Dendritic cell treated with granulocyte-macrophage colony-stimulating factor and Interleukin-4, amounts not matched to agents 40 ng/mL and 50 ng/mL, for 4 days (primary cell): ENCODE measurements at regions not wholly inside any gene's neighbourhood (a gene's known extent, or its start where the extent isn't known, plus 50 kb on each side); places are given as distances from the start of the nearest gene placed in this dataset.

Source experiments
- H3K27ac Mint-ChIP-seq: one replicate; pipeline ENCODE4 v1.8.0; 2022; ENCODE audit warnings: mild to moderate bottlenecking, mixed read lengths
- H3K27me3 Mint-ChIP-seq: one replicate; pipeline ENCODE4 v1.8.0; 2022; ENCODE audit warnings: mild to moderate bottlenecking, mixed read lengths
- H3K36me3 Mint-ChIP-seq: one replicate; pipeline ENCODE4 v1.8.0; 2022; ENCODE audit warnings: low read depth, mixed read lengths
- H3K4me1 Mint-ChIP-seq: one replicate; pipeline ENCODE4 v1.8.0; 2022; ENCODE audit warnings: low read depth, mixed read lengths
- H3K4me3 Mint-ChIP-seq: one replicate; pipeline ENCODE4 v1.8.0; 2022; ENCODE audit warnings: mild to moderate bottlenecking, moderate library complexity, mixed read lengths
- H3K9me3 Mint-ChIP-seq: one replicate; pipeline ENCODE4 v1.8.0; 2022; ENCODE audit warnings: mixed read lengths
- intact Hi-C: fragments of 100-400 bp; cut with micrococcal nuclease; formaldehyde crosslinking; loops from one replicate; pipeline ENCODE4 v1.15.0; 2022

- Mint-ChIP-seq H3K4me3 (no peak overlapping the region), H3K27me3 (peaks cover 22% of the 10 kb centered on the region), H3K4me1 (peaks cover 23% of the 10 kb centered on the region), H3K9me3 (peaks cover 16% of the 10 kb centered on the region), H3K36me3 (no peaks in the 10 kb centered on the region), H3K27ac (no peak overlapping the region)
- intact Hi-C loops, result no loop called here
Observed at GRCh38 chr10:78889536-78890063, 179.2 kb upstream of the ZMIZ1 start.

- H3K9me3 Mint-ChIP-seq, result peaks cover 11% of the 10 kb centered on the region
- H3K4me3 Mint-ChIP-seq, result no peak overlapping the region
- no peaks in the 10 kb centered on the region for H3K36me3 Mint-ChIP-seq
- peaks cover 25% of the 10 kb centered on the region for H3K27me3 Mint-ChIP-seq
- no peak overlapping the region for H3K27ac Mint-ChIP-seq
- H3K4me1 Mint-ChIP-seq, result peaks cover 23% of the 10 kb centered on the region
- intact Hi-C loops, result no loop called here
Observed at GRCh38 chr10:78890506-78890905, 178.3 kb upstream of the ZMIZ1 start.

GRCh38 chr10:78891741-78892140, 177.0 kb upstream of the ZMIZ1 start:
- Mint-ChIP-seq H3K4me1 (peaks cover 23% of the 10 kb centered on the region), H3K4me3 (no peak overlapping the region), H3K27me3 (peaks cover 26% of the 10 kb centered on the region), H3K27ac (no peak overlapping the region), H3K36me3 (no peaks in the 10 kb centered on the region), H3K9me3 (no peaks in the 10 kb centered on the region)
- intact Hi-C loops, result no loop called here

- Mint-ChIP-seq H3K4me1 (peaks cover 23% of the 10 kb centered on the region), H3K36me3 (no peaks in the 10 kb centered on the region), H3K27ac (no peak overlapping the region), H3K27me3 (peaks cover 28% of the 10 kb centered on the region), H3K9me3 (no peaks in the 10 kb centered on the region), H3K4me3 (no peak overlapping the region)
- intact Hi-C loops, result no loop called here
Observed at GRCh38 chr10:78892338-78893176, 176.2 kb upstream of the ZMIZ1 start.

- no peaks in the 10 kb centered on the region for H3K9me3 Mint-ChIP-seq
- intact Hi-C loops, result no loop called here
Observed at GRCh38 chr10:78893217-78893616, 175.5 kb upstream of the ZMIZ1 start.

GRCh38 chr10:78894089-78894840, 174.5 kb upstream of the ZMIZ1 start:
- Mint-ChIP-seq H3K9me3 (no peaks in the 10 kb centered on the region), H3K27ac (no peak overlapping the region), H3K27me3 (peaks cover 20% of the 10 kb centered on the region), H3K36me3 (no peaks in the 10 kb centered on the region), H3K4me1 (peaks cover 23% of the 10 kb centered on the region), H3K4me3 (no peak overlapping the region)
- intact Hi-C loops, result no loop called here

More at GRCh38 chr10:78893217-78893616, 175.5 kb upstream of the ZMIZ1 start:
- H3K36me3 Mint-ChIP-seq, result no peaks in the 10 kb centered on the region
- peaks cover 28% of the 10 kb centered on the region for H3K27me3 Mint-ChIP-seq
- no peak overlapping the region for H3K27ac Mint-ChIP-seq
- peaks cover 23% of the 10 kb centered on the region for H3K4me1 Mint-ChIP-seq
- H3K4me3 Mint-ChIP-seq, result no peak overlapping the region

GRCh38 chr10:78894841-78895195, 173.9 kb upstream of the ZMIZ1 start:
- H3K9me3 Mint-ChIP-seq, result no peaks in the 10 kb centered on the region
- intact Hi-C loops, result no loop called here
- no peaks in the 10 kb centered on the region for H3K36me3 Mint-ChIP-seq
- no peak overlapping the region for H3K27ac Mint-ChIP-seq
- H3K27me3 Mint-ChIP-seq, result peaks cover 20% of the 10 kb centered on the region
- H3K4me3 Mint-ChIP-seq, result no peak overlapping the region
- H3K4me1 Mint-ChIP-seq, result peaks cover 23% of the 10 kb centered on the region

GRCh38 chr10:78895469-78895868, 173.3 kb upstream of the ZMIZ1 start:
- Mint-ChIP-seq H3K9me3 (no peaks in the 10 kb centered on the region), H3K27me3 (peaks cover 20% of the 10 kb centered on the region), H3K27ac (no peak overlapping the region), H3K4me1 (peaks cover 23% of the 10 kb centered on the region), H3K36me3 (no peaks in the 10 kb centered on the region), H3K4me3 (no peak overlapping the region)
- intact Hi-C loops, result no loop called here

- intact Hi-C loops, result no loop called here
- Mint-ChIP-seq H3K4me1 (peaks cover 18% of the 10 kb centered on the region), H3K27ac (no peak overlapping the region), H3K36me3 (no peaks in the 10 kb centered on the region), H3K27me3 (peaks cover 20% of the 10 kb centered on the region), H3K4me3 (no peak overlapping the region), H3K9me3 (no peaks in the 10 kb centered on the region)
Observed at GRCh38 chr10:78896159-78896928, 172.4 kb upstream of the ZMIZ1 start.

GRCh38 chr10:78898341-78899097, 170.2 kb upstream of the ZMIZ1 start:
- H3K27ac Mint-ChIP-seq, result no peak overlapping the region
- intact Hi-C loops, result no loop called here
- no peaks in the 10 kb centered on the region for H3K4me1 Mint-ChIP-seq
- H3K27me3 Mint-ChIP-seq, result peaks cover 16% of the 10 kb centered on the region
- no peaks in the 10 kb centered on the region for H3K36me3 Mint-ChIP-seq
- H3K9me3 Mint-ChIP-seq, result no peaks in the 10 kb centered on the region
- H3K4me3 Mint-ChIP-seq, result no peak overlapping the region

- Mint-ChIP-seq H3K27me3 (peaks cover 9% of the 10 kb centered on the region), H3K4me1 (no peaks in the 10 kb centered on the region), H3K9me3 (no peaks in the 10 kb centered on the region), H3K27ac (no peak overlapping the region), H3K4me3 (no peak overlapping the region), H3K36me3 (no peaks in the 10 kb centered on the region)
- intact Hi-C loops, result no loop called here
Observed at GRCh38 chr10:78899098-78899754, 169.5 kb upstream of the ZMIZ1 start.

GRCh38 chr10:78899996-78900714, 168.6 kb upstream of the ZMIZ1 start:
- peaks cover 5% of the 10 kb centered on the region for H3K27me3 Mint-ChIP-seq
- no peaks in the 10 kb centered on the region for H3K4me1 Mint-ChIP-seq
- H3K4me3 Mint-ChIP-seq, result no peak overlapping the region
- H3K27ac Mint-ChIP-seq, result no peak overlapping the region
- no peaks in the 10 kb centered on the region for H3K9me3 Mint-ChIP-seq
- intact Hi-C loops, result no loop called here
- no peaks in the 10 kb centered on the region for H3K36me3 Mint-ChIP-seq
